ENCODE measurements at regions not wholly inside any gene's neighbourhood (a gene's known extent, or its start where the extent isn't known, plus 50 kb on each side); places are given as distances from the start of the nearest gene placed in this dataset.

- ATAC-seq: no peak
- no peak for TF ChIP-seq PPARA (CRISPR knock-in tag; IDR thresholded peaks at IDR 0.05; ENCODE audit: borderline replicate concordance)
- TF ChIP-seq ZNF70 (CRISPR knock-in tag; IDR thresholded peaks at IDR 0.05): no peak
Measured at GRCh38 chr5:122600924-122601323, 174.0 kb upstream of the SNX2 start.

- no peak for TF ChIP-seq ZNF8 (CRISPR knock-in tag; IDR thresholded peaks at IDR 0.05)
- no peak for TF ChIP-seq TCF4 (CRISPR knock-in tag; IDR thresholded peaks at IDR 0.05; ENCODE audit: borderline replicate concordance)
- no peak for TF ChIP-seq BACH2 (CRISPR knock-in tag; IDR thresholded peaks at IDR 0.05; ENCODE audit: borderline replicate concordance)
- TF ChIP-seq ESRRG (CRISPR knock-in tag; IDR thresholded peaks at IDR 0.05): no peak
- TF ChIP-seq ZFP3 (CRISPR knock-in tag; IDR thresholded peaks at IDR 0.05): no peak
- no peak for TF ChIP-seq RARB (CRISPR knock-in tag; IDR thresholded peaks at IDR 0.05)
- TF ChIP-seq SNAI2 (CRISPR knock-in tag; IDR thresholded peaks at IDR 0.05): no peak
- TF ChIP-seq GLIS3 (CRISPR knock-in tag; IDR thresholded peaks at IDR 0.05): no peak
- TF ChIP-seq ARNTL (CRISPR knock-in tag; IDR thresholded peaks at IDR 0.05; ENCODE audit: borderline replicate concordance, low read depth): no peak
- no peak for TF ChIP-seq CSRNP3 (CRISPR knock-in tag; IDR thresholded peaks at IDR 0.05)
- TF ChIP-seq CSDC2 (CRISPR knock-in tag; IDR thresholded peaks at IDR 0.05): no peak
- TF ChIP-seq TSHZ2 (CRISPR knock-in tag; IDR thresholded peaks at IDR 0.05): no peak
- TF ChIP-seq ZNF70 (CRISPR knock-in tag; IDR thresholded peaks at IDR 0.05): no peak
- TF ChIP-seq CREB5 (CRISPR knock-in tag; IDR thresholded peaks at IDR 0.05; ENCODE audit: low read depth): no peak
- no peak for TF ChIP-seq ZC3H10 (CRISPR knock-in tag; IDR thresholded peaks at IDR 0.05)
- no peak for TF ChIP-seq POU6F1 (CRISPR knock-in tag; IDR thresholded peaks at IDR 0.05; ENCODE audit: borderline replicate concordance, low read depth)
- no peak for TF ChIP-seq ZNF565 (CRISPR knock-in tag; conservative IDR thresholded peaks at IDR 0.05; ENCODE audit: low read depth)
- no peak for TF ChIP-seq PPARA (CRISPR knock-in tag; IDR thresholded peaks at IDR 0.05; ENCODE audit: borderline replicate concordance)
- no peak for TF ChIP-seq PATZ1 (CRISPR knock-in tag; IDR thresholded peaks at IDR 0.05; ENCODE audit: borderline replicate concordance)
Measured at GRCh38 chr5:122602700-122603099, 172.2 kb upstream of the SNX2 start.

GRCh38 chr5:122605236-122605635 lies 169.6 kb upstream of the SNX2 start:
- ATAC-seq: no peak
- no peak for TF ChIP-seq CSRNP3 (CRISPR knock-in tag; IDR thresholded peaks at IDR 0.05)
- TF ChIP-seq TCF4 (CRISPR knock-in tag; IDR thresholded peaks at IDR 0.05; ENCODE audit: borderline replicate concordance): no peak
- TF ChIP-seq BACH2 (CRISPR knock-in tag; IDR thresholded peaks at IDR 0.05; ENCODE audit: borderline replicate concordance): no peak
- TF ChIP-seq ZFP30 (CRISPR knock-in tag; IDR thresholded peaks at IDR 0.05): no peak
- TF ChIP-seq PATZ1 (CRISPR knock-in tag; IDR thresholded peaks at IDR 0.05; ENCODE audit: borderline replicate concordance): no peak
- TF ChIP-seq TSHZ2 (CRISPR knock-in tag; IDR thresholded peaks at IDR 0.05): no peak
- no peak for TF ChIP-seq ZNF70 (CRISPR knock-in tag; IDR thresholded peaks at IDR 0.05)
- no peak for TF ChIP-seq POU6F1 (CRISPR knock-in tag; IDR thresholded peaks at IDR 0.05; ENCODE audit: borderline replicate concordance, low read depth)

More at GRCh38 chr5:122602700-122603099, 172.2 kb upstream of the SNX2 start:
- ATAC-seq: no peak
